Osteoblast (primary cell): ENCODE measurements at regions not wholly inside any gene's neighbourhood (a gene's known extent, or its start where the extent isn't known, plus 50 kb on each side); places are given as distances from the start of the nearest gene placed in this dataset.
"Not testable (repeated sequence)": the region's sequence is repeated elsewhere in the genome, so short reads cannot be mapped to it uniquely, and the experiment has no call there.

Experiments
- DNase-seq: peaks from one replicate; pipeline ENCODE4 v3.0.0; 2011; ENCODE audit warnings: low spot score, mixed read lengths; ENCODE audit not compliant: insufficient read length; ENCODE audit errors: missing footprints
- H2AFZ ChIP-seq: 2 replicates; pipeline ENCODE4 v1.6.0; 2011; ENCODE audit warnings: mild to moderate bottlenecking, low read length
- H3K27ac ChIP-seq: 2 replicates; pipeline ENCODE4 v1.5.1; 2011; ENCODE audit warnings: mild to moderate bottlenecking, low read depth, low read length, moderate library complexity
- H3K27me3 ChIP-seq: 2 replicates; pipeline ENCODE4 v1.6.0; 2012; ENCODE audit warnings: mild to moderate bottlenecking, control low read depth, inconsistent platforms, low read length, moderate library complexity; ENCODE audit not compliant: insufficient read depth
- H3K36me3 ChIP-seq: 2 replicates; pipeline ENCODE4 v1.5.1; 2011; ENCODE audit warnings: mild to moderate bottlenecking, low read length, control low read depth, moderate library complexity; ENCODE audit not compliant: insufficient read depth
- H3K4me1 ChIP-seq: 2 replicates; pipeline ENCODE4 v1.5.1; 2011; ENCODE audit warnings: mild to moderate bottlenecking, low read length, control low read depth, moderate library complexity; ENCODE audit not compliant: insufficient read depth
- H3K4me2 ChIP-seq: 2 replicates; pipeline ENCODE4 v1.6.0; 2011; ENCODE audit warnings: mild to moderate bottlenecking, low read length; ENCODE audit not compliant: insufficient read depth
- H3K4me3 ChIP-seq: fragments of 200-600 bp; sonication (generic); 3 replicates; pipeline ENCODE4 v1.5.1; 2012; ENCODE audit warnings: mild to moderate bottlenecking, low read length, inconsistent platforms; ENCODE audit not compliant: insufficient read depth
- H3K79me2 ChIP-seq: 2 replicates; pipeline ENCODE4 v1.6.0; 2012; ENCODE audit warnings: mild to moderate bottlenecking, low read length, control low read depth, inconsistent platforms; ENCODE audit not compliant: insufficient read depth
- H3K9me3 ChIP-seq: 2 replicates; pipeline ENCODE4 v1.5.1; 2011; ENCODE audit warnings: low read depth, low read length, control low read depth
- H4K20me1 ChIP-seq: 2 replicates; pipeline ENCODE4 v1.6.0; 2012; ENCODE audit warnings: mild to moderate bottlenecking, low read length, control low read depth; ENCODE audit not compliant: insufficient read depth
- CTCF ChIP-seq: IDR thresholded peaks from 2 replicates; pipeline ENCODE4 v1.5.1; 2011; ENCODE audit warnings: mild to moderate bottlenecking, low read depth, low read length, moderate library complexity; ENCODE audit errors: extremely low read depth

GRCh38 chr20:11995805-11996567 lies 78.3 kb downstream of the BTBD3 start:
- no peak overlapping the region for H3K4me3 ChIP-seq
- H3K9me3 ChIP-seq = no peaks in the 10 kb centered on the region
- no peaks in the 10 kb centered on the region for H3K36me3 ChIP-seq
- no peak overlapping the region for H3K4me2 ChIP-seq
- H3K27ac ChIP-seq = no peak overlapping the region
- no peaks in the 10 kb centered on the region for H3K4me1 ChIP-seq
- no peaks in the 10 kb centered on the region for H3K27me3 ChIP-seq
- no peak for DNase-seq
- no peaks in the 10 kb centered on the region for H3K79me2 ChIP-seq
- no peak for TF ChIP-seq CTCF
- no peak overlapping the region for H2AFZ ChIP-seq
- no peaks in the 10 kb centered on the region for H4K20me1 ChIP-seq

- not testable (repeated sequence) for H3K9me3 ChIP-seq, H2AFZ ChIP-seq, H4K20me1 ChIP-seq, H3K4me1 ChIP-seq, DNase-seq, H3K4me3 ChIP-seq, H3K27ac ChIP-seq, H3K79me2 ChIP-seq, H3K27me3 ChIP-seq, H3K36me3 ChIP-seq, H3K4me2 ChIP-seq
Measured at GRCh38 chr20:12004776-12005175, 87.1 kb downstream of the BTBD3 start.

GRCh38 chr20:12012241-12013222 lies 94.8 kb downstream of the BTBD3 start:
- H4K20me1 ChIP-seq = no peaks in the 10 kb centered on the region
- no peak overlapping the region for H3K4me2 ChIP-seq
- no peak overlapping the region for H3K27ac ChIP-seq
- TF ChIP-seq CTCF = peak; percentile 87
- H2AFZ ChIP-seq = no peak overlapping the region
- peak; percentile 81 for DNase-seq
- H3K36me3 ChIP-seq = no peaks in the 10 kb centered on the region
- H3K4me1 ChIP-seq = no peaks in the 10 kb centered on the region
- H3K79me2 ChIP-seq = no peaks in the 10 kb centered on the region
- H3K27me3 ChIP-seq = no peaks in the 10 kb centered on the region
- H3K4me3 ChIP-seq = no peak overlapping the region
- H3K9me3 ChIP-seq = no peaks in the 10 kb centered on the region

DNA sequence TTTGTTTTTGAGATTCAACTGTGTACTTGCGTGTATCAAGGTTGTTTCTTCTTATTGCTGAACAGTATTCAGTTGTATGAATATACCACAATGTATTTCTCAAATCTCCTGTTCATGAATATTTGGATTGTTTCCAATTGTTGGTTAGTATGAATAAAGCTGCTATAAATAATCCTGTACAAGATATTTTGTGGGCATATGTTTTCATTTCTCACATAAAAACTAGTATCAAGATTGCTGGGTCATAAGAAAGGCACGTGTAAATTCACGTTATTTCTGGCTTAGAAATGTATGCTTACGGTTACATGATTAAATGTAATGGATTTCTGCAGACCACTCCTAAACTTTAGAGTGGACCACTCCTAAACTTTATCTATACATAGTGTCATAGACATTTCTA lies 96.6 kb downstream of the BTBD3 start:
- no peaks in the 10 kb centered on the region for H3K4me1 ChIP-seq
- H2AFZ ChIP-seq = no peak overlapping the region
- TF ChIP-seq CTCF = no peak
- no peak overlapping the region for H3K4me2 ChIP-seq
- H3K9me3 ChIP-seq = no peaks in the 10 kb centered on the region
- no peaks in the 10 kb centered on the region for H3K79me2 ChIP-seq
- H3K27me3 ChIP-seq = no peaks in the 10 kb centered on the region
- no peaks in the 10 kb centered on the region for H4K20me1 ChIP-seq
- no peak for DNase-seq
- no peak overlapping the region for H3K27ac ChIP-seq
- no peaks in the 10 kb centered on the region for H3K36me3 ChIP-seq
- H3K4me3 ChIP-seq = no peak overlapping the region
